GM12878 (cell line): ENCODE measurements at regions not wholly inside any gene's neighbourhood (a gene's known extent, or its start where the extent isn't known, plus 50 kb on each side); places are given as distances from the start of the nearest gene placed in this dataset.

Experiments
- CTCF ChIP-seq, 3 experiments: IDR thresholded peaks in 2 of 3; conservative IDR thresholded peaks in 1 of 3; 2 replicates each; pipeline ENCODE4 v1.5.1; 2011; ENCODE audit warnings: low read depth in 3 of 3, low read length in 3 of 3, mild to moderate bottlenecking in 3 of 3, control low read depth in 2 of 3, moderate library complexity in 2 of 3, inconsistent platforms in 1 of 3, mixed read lengths in 1 of 3; ENCODE audit not compliant: control insufficient read depth in 2 of 3, insufficient read depth in 1 of 3; ENCODE audit errors: extremely low read depth in 1 of 3
- CUX1 ChIP-seq: IDR thresholded peaks from 2 replicates; pipeline ENCODE4 v1.6.1; 2012; ENCODE audit warnings: improper control_type of control experiment, low read depth, low read length; ENCODE audit not compliant: insufficient replicate concordance

- TF ChIP-seq CUX1 (no peak), CTCF (IDR thresholded peaks at IDR 0.05 in 2 of 3, conservative IDR thresholded peaks at IDR 0.05 in 1 of 3; ENCODE audit: control insufficient read depth in 2 of 3, extremely low read depth in 1 of 3, insufficient read depth in 1 of 3, low read depth in 3 of 3, low read length in 3 of 3) (no peak)
Measured at GRCh38 chr19:31783592-31783991, 434.4 kb upstream of the TSHZ3 start.
